Heart right ventricle (tissue), 16 donors: ENCODE measurements at regions not wholly inside any gene's neighbourhood (a gene's known extent, or its start where the extent isn't known, plus 50 kb on each side); places are given as distances from the start of the nearest gene placed in this dataset.

Experiments
- ATAC-seq, 8 donors: fragments of 200-7000 bp; cut with Tn5 transposase; one replicate each; pipeline ENCODE4 v1.9.1; 2020; ENCODE audit warnings: mild to moderate bottlenecking in 8 of 8, moderate library complexity in 8 of 8, moderate number of reproducible peaks in 1 of 8
- DNase-seq, 2 donors: peaks; one replicate each; pipeline ENCODE4 v3.0.0-alpha.2; 2020
- H3K27ac ChIP-seq, 10 donors: fragments of 200-600 bp; sonication (generic) in 2 of 10; one replicate each; pipeline versions ENCODE4 v1.5.0 to v1.8.0; 2020 to 2022; ENCODE audit warnings: mild to moderate bottlenecking in 3 of 10
- H3K27me3 ChIP-seq, 7 donors: fragments of 200-600 bp; one replicate each; pipeline ENCODE4 v1.8.0; 2021 to 2022; ENCODE audit warnings: mild to moderate bottlenecking in 2 of 7
- H3K36me3 ChIP-seq, 9 donors: fragments of 200-600 bp; sonication (generic) in 1 of 9; one replicate each; pipeline versions ENCODE4 v1.5.0 to v1.8.0; 2020 to 2022; ENCODE audit warnings: mild to moderate bottlenecking in 2 of 9
- H3K4me1 ChIP-seq, 9 donors: fragments of 200-600 bp; sonication (generic) in 1 of 9; one replicate each; pipeline versions ENCODE4 v1.5.0 to v1.8.0; 2020 to 2022; ENCODE audit warnings: mild to moderate bottlenecking in 4 of 9
- H3K4me3 ChIP-seq, 10 donors: fragments of 200-600 bp; sonication (generic) in 2 of 10; one replicate each; pipeline versions ENCODE4 v1.5.0 to v1.8.0; 2020 to 2022; ENCODE audit warnings: mild to moderate bottlenecking in 7 of 10, moderate library complexity in 2 of 10
- H3K9me3 ChIP-seq, 11 donors: fragments of 200-600 bp in 10 of 11; sonication (generic) in 2 of 11; one replicate each; pipeline versions ENCODE4 v1.5.0 to v1.8.0; 2013 to 2022; ENCODE audit warnings: mild to moderate bottlenecking in 2 of 11, control low read depth in 1 of 11, moderate library complexity in 1 of 11
- CTCF ChIP-seq, 9 donors: fragments of 200-600 bp; sonication (generic) in 2 of 9; IDR thresholded peaks; one replicate each; pipeline versions ENCODE4 v1.5.0 to v1.8.0; 2021 to 2022; ENCODE audit warnings: antibody characterized with exemption in 9 of 9, mild to moderate bottlenecking in 5 of 9, moderate library complexity in 1 of 9
- WGBS, 2 donors: extraction: QIAGEN DNeasy Blood & Tissue Kit; methylation state at CpG; one replicate each; pipeline ENCODE4 v1.1.7; 2013; ENCODE audit warnings: inconsistent platforms in 1 of 2; 5-methylcytosine and 5-hydroxymethylcytosine counted together
- intact Hi-C, 10 donors: fragments of 100-400 bp; cut with DNase I; formaldehyde crosslinking; loops; one replicate each; pipeline versions ENCODE4 v1.11.1 to v1.14.2; 2022
- donor health status: Arrhythmogenic right ventricular cardiomyopathy.
- donor health status: ischemic (EF 13 %, LVEDD 7.1; RV severe dilation, severe dysfunction).
- donor health status: healthy with polysubstance abuse.
- donor health status: DM: no; HTN: yes; CAD: no.
- donor health status: DM: no; HTN: no; CAD: no.
- donor health status: ischemic (EF 25% LVEDD 6.9; RV normal size, moderate dysfunction).
- donor health status: ischemic (EF 25% LVEDD 5.7; RV mildly dilated, moderate dysfunction).
- donor health status: healthy.
- donor health status: DM: yes; HTN: yes; CAD: no.
- donor health status: Ischemic cardiomyopathy.
- donor health status: ischemic (EF 35%, LVEDD 5.7; RV mildly dilated, moderate dysfunction).
- donor health status: nonischemic (EF 11% LVEDD 7.7; RV severe dilation, severe dysfunction).
- donor health status: DM: yes; HTN: yes; CAD: no.
- donor health status: PGD.
- donor health status: ischemic (EF 29% LVEDD 5.4; RV normal size, mild dysfunction).
- donor health status: nonischemic (EF 23%, LVEDD 6.1; RV moderate dilation, normal function).

GRCh38 chr9:89234205-89235067 lies 55.8 kb upstream of the SHC3 start:
- no peaks in the 10 kb centered on the region for H3K36me3 ChIP-seq
- peaks cover 0 to 70% (median 20%) of the 10 kb centered on the region in 7 donors for H3K27me3 ChIP-seq
- no peak overlapping the region for H3K27ac ChIP-seq
- peaks cover 0 to 7% (median 0%) of the 10 kb centered on the region in 9 donors for H3K4me1 ChIP-seq
- intact Hi-C loops = no loop called here
- ATAC-seq (peak in 2 of 8 donors; percentile 52 to 57), DNase-seq (no peak)
- peak overlapping the region in 7 of 10 donors; percentile 2 to 28 (median 22) for H3K4me3 ChIP-seq
- peak in 2 of 9 donors; percentile 8 to 11 for TF ChIP-seq CTCF (IDR thresholded peaks at IDR 0.05)
- peaks cover 0 to 26% (median 8%) of the 10 kb centered on the region in 11 donors for H3K9me3 ChIP-seq
- 11 to 13% methylated on average over 42 of the region's 42 CpGs for WGBS, 2 donors

- intact Hi-C loops = no loop called here
- TF ChIP-seq CTCF (IDR thresholded peaks at IDR 0.05) = no peak
Measured at GRCh38 chr9:89236955-89237573, 58.4 kb upstream of the SHC3 start.

GRCh38 chr9:89238424-89238823 lies 59.8 kb upstream of the SHC3 start:
- 86 to 87% methylated on average over 3 of the region's 3 CpGs for WGBS, 2 donors
- TF ChIP-seq CTCF (IDR thresholded peaks at IDR 0.05) = no peak
- H3K27ac ChIP-seq = no peak overlapping the region
- H3K4me3 ChIP-seq = no peak overlapping the region
- DNase-seq (no peak), ATAC-seq (no peak)
- H3K36me3 ChIP-seq = no peaks in the 10 kb centered on the region
- peaks cover 0 to 18% (median 0%) of the 10 kb centered on the region in 11 donors for H3K9me3 ChIP-seq
- intact Hi-C loops = no loop called here
- H3K27me3 ChIP-seq = peaks cover 0 to 49% (median 14%) of the 10 kb centered on the region in 7 donors
- peaks cover 0 to 7% (median 0%) of the 10 kb centered on the region in 9 donors for H3K4me1 ChIP-seq

More at GRCh38 chr9:89236955-89237573, 58.4 kb upstream of the SHC3 start:
- DNase-seq (no peak), ATAC-seq (no peak)
- Histone ChIP-seq H3K27me3 (peaks cover 0 to 57% (median 20%) of the 10 kb centered on the region in 7 donors), H3K4me1 (peaks cover 0 to 7% (median 0%) of the 10 kb centered on the region in 9 donors), H3K27ac (no peak overlapping the region), H3K4me3 (no peak overlapping the region), H3K9me3 (peaks cover 0 to 18% (median 0%) of the 10 kb centered on the region in 11 donors), H3K36me3 (no peaks in the 10 kb centered on the region)
- 57 to 60% methylated on average over 6 of the region's 6 CpGs for WGBS, 2 donors

GRCh38 chr9:89243296-89244061 lies 64.9 kb upstream of the SHC3 start:
- no peak overlapping the region for H3K4me3 ChIP-seq
- no peak for ATAC-seq
- intact Hi-C loops = no loop called here
- no peak overlapping the region for H3K27ac ChIP-seq
- no peaks in the 10 kb centered on the region for H3K36me3 ChIP-seq
- DNase-seq = no peak
- H3K27me3 ChIP-seq = peaks cover 0 to 6% (median 0%) of the 10 kb centered on the region in 7 donors
- 76 to 80% methylated on average over 8 of the region's 8 CpGs for WGBS, 2 donors
- no peaks in the 10 kb centered on the region for H3K4me1 ChIP-seq
- H3K9me3 ChIP-seq = peaks cover 0 to 14% (median 0%) of the 10 kb centered on the region in 11 donors
- TF ChIP-seq CTCF (IDR thresholded peaks at IDR 0.05) = no peak
